ENCODE measurements at regions not wholly inside any gene's neighbourhood (a gene's known extent, or its start where the extent isn't known, plus 50 kb on each side); places are given as distances from the start of the nearest gene placed in this dataset.
"Not testable (repeated sequence)": the region's sequence is repeated elsewhere in the genome, so short reads cannot be mapped to it uniquely, and the experiment has no call there.

- no peak for DNase-seq (ENCODE audit: low read depth)
These were observed 72.6 kb downstream of the ISX start for GRCh38 chr22:35138521-35138920.

GRCh38 chr22:35140879-35141745 is 75.2 kb downstream of the ISX start:
- no peak for DNase-seq (ENCODE audit: low read depth)

- no peak for DNase-seq (ENCODE audit: low read depth)
These were observed 82.4 kb downstream of the ISX start for GRCh38 chr22:35148381-35148780.

- DNase-seq (ENCODE audit: low read depth): no peak
These were observed 83.0 kb downstream of the ISX start for GRCh38 chr22:35148866-35149548.

GRCh38 chr22:35150183-35151107 is 84.5 kb downstream of the ISX start:
- no peak for DNase-seq (ENCODE audit: low read depth)

- DNase-seq (ENCODE audit: low read depth): no peak
These were observed 86.4 kb downstream of the ISX start for GRCh38 chr22:35152316-35152715.

GRCh38 chr22:35154937-35155387 is 89.0 kb downstream of the ISX start:
- DNase-seq (ENCODE audit: low read depth): peak; percentile 11

GRCh38 chr22:35155403-35156025 is 89.6 kb downstream of the ISX start:
- no peak for DNase-seq (ENCODE audit: low read depth)

- no peak for DNase-seq (ENCODE audit: low read depth)
These were observed 91.0 kb downstream of the ISX start for GRCh38 chr22:35156945-35157344.

- DNase-seq (ENCODE audit: low read depth): no peak
These were observed 92.4 kb downstream of the ISX start for GRCh38 chr22:35158336-35158735.

- DNase-seq (ENCODE audit: low read depth): no peak
These were observed 93.4 kb downstream of the ISX start for GRCh38 chr22:35159343-35159742.

GRCh38 chr22:35160268-35160667 is 94.3 kb downstream of the ISX start:
- no peak for DNase-seq (ENCODE audit: low read depth)

- DNase-seq (ENCODE audit: low read depth): not testable (repeated sequence)
These were observed 91.4 kb upstream of the HMGXB4 start for GRCh38 chr22:35165896-35166295.

GRCh38 chr22:35170716-35171697 is 86.3 kb upstream of the HMGXB4 start:
- no peak for DNase-seq (ENCODE audit: low read depth)

- DNase-seq (ENCODE audit: low read depth): no peak
These were observed 84.9 kb upstream of the HMGXB4 start for GRCh38 chr22:35172442-35172841.

GRCh38 chr22:35173655-35174054 is 83.6 kb upstream of the HMGXB4 start:
- DNase-seq (ENCODE audit: low read depth): no peak

GRCh38 chr22:35174401-35175038 is 82.8 kb upstream of the HMGXB4 start:
- no peak for DNase-seq (ENCODE audit: low read depth)

GRCh38 chr22:35175392-35175791 is 81.9 kb upstream of the HMGXB4 start:
- DNase-seq (ENCODE audit: low read depth): no peak

- DNase-seq (ENCODE audit: low read depth): no peak
These were observed 79.5 kb upstream of the HMGXB4 start for GRCh38 chr22:35177811-35178210.

GRCh38 chr22:35178446-35178845 is 78.8 kb upstream of the HMGXB4 start:
- no peak for DNase-seq (ENCODE audit: low read depth)
